ENCODE measurements at regions not wholly inside any gene's neighbourhood (a gene's known extent, or its start where the extent isn't known, plus 50 kb on each side); places are given as distances from the start of the nearest gene placed in this dataset.
"Not testable (repeated sequence)": the region's sequence is repeated elsewhere in the genome, so short reads cannot be mapped to it uniquely, and the experiment has no call there.

DNA sequence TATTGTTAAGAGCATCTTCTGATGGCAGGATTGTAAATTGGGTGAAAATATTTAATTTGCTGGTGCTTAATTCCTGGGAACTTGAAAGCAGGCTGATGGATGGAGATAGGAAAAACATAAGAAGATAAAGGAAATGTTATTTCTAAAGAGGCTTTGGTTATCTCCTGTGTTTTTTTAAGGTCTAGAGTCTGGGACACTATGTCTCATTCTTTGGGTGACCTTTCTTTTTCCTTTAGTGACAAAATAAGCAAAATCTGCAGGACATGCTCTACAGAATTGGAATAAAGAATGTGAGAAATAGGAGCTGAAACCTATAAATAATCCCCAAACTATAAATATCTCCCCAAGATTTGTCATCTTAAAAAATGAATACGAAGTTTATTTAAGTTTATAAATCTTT, 241.7 kb downstream of the DSC3 start:
- TF ChIP-seq, protein P1, sequence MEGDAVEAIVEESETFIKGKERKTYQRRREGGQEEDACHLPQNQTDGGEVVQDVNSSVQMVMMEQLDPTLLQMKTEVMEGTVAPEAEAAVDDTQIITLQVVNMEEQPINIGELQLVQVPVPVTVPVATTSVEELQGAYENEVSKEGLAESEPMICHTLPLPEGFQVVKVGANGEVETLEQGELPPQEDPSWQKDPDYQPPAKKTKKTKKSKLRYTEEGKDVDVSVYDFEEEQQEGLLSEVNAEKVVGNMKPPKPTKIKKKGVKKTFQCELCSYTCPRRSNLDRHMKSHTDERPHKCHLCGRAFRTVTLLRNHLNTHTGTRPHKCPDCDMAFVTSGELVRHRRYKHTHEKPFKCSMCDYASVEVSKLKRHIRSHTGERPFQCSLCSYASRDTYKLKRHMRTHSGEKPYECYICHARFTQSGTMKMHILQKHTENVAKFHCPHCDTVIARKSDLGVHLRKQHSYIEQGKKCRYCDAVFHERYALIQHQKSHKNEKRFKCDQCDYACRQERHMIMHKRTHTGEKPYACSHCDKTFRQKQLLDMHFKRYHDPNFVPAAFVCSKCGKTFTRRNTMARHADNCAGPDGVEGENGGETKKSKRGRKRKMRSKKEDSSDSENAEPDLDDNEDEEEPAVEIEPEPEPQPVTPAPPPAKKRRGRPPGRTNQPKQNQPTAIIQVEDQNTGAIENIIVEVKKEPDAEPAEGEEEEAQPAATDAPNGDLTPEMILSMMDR (IDR thresholded peaks at IDR 0.05) = no peak
- Mint-ChIP-seq H3K4me3 (no peak overlapping the region), H3K4me1 (ENCODE audit: low read depth) (no peaks in the 10 kb centered on the region), H3K27ac (no peak overlapping the region), H3K27me3 (ENCODE audit: insufficient read depth) (no peaks in the 10 kb centered on the region), H3K9me3 (peaks cover 32% of the 10 kb centered on the region), H3K36me3 (ENCODE audit: low read depth) (no peaks in the 10 kb centered on the region)
- DNase-seq = no peak

DNA sequence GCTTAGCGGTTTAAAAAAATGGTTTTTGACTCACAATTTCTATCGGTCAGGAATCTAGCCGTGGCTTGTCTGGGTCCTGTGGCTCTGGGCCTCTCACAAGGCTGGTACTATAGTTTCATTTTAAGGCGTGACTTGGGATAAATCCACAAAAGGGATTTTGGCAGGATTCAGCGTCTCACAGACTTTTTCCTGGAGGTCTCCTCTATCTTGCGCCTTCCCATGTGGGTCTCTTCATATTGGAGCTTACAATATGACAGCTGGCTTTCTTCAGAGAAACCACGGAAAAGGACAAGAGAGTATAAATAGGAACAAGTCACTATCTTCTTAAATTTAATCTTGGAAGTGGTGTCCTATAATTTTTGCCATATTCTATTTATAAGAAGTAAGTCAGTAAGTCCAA, 250.5 kb downstream of the DSC3 start:
- DNase-seq = no peak
- Mint-ChIP-seq H3K27me3 (ENCODE audit: insufficient read depth) (no peaks in the 10 kb centered on the region), H3K4me3 (no peak overlapping the region), H3K36me3 (ENCODE audit: low read depth) (no peaks in the 10 kb centered on the region), H3K27ac (no peak overlapping the region), H3K9me3 (peaks cover 38% of the 10 kb centered on the region), H3K4me1 (ENCODE audit: low read depth) (no peaks in the 10 kb centered on the region)
- TF ChIP-seq, protein P1 (IDR thresholded peaks at IDR 0.05) = no peak

DNA sequence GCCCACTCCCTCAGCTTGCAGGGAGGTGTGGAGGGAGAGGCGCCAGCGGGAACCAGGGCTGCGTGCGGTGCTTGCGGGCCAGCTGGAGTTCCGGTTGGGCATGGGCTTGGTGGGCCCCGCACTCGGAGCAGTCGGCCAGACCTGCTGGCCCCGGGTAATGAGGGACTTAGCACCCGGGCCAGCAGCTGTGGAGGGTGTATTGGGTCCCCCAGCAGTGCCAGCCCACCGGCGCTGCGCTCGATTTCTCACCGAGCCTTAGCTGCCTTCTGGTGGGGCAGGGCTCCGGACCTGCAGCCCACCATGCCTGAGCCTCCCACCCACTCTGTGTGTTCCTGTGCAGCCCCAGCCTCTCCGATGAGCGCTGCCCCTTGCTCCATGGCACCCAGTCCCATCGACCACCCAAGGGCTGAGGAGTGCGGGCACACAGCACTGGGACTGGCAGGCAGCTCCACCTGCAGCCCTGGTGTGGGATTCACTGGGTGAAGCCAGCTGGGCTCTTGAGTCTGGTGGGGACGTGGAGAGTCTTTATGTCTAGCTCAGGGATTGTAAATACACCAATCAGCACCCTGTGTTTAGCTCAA, 254.0 kb downstream of the DSC3 start:
- not testable (repeated sequence) for H3K36me3 Mint-ChIP-seq (ENCODE audit: low read depth); H3K4me1 Mint-ChIP-seq (ENCODE audit: low read depth); H3K27ac Mint-ChIP-seq; H3K27me3 Mint-ChIP-seq (ENCODE audit: insufficient read depth); H3K4me3 Mint-ChIP-seq; DNase-seq
- peaks cover 50% of the 10 kb centered on the region for H3K9me3 Mint-ChIP-seq

DNA sequence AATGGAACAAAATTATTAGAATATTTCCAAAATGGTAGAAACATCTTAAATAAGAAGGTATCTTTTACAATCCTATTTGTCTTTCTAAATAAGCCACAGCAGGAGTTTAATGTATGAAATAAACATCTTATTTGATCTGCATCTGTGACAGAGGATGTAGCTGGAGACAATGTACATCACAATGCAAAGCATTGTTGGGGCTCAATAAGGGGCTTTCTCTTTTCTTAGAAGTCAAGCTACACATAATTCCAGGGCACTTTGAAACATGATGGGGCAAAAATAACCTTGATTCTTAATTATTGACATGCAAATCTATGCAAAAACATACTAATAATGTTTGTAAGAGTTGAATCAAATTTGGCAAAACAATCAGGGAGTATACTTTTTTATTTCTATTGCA, 255.1 kb downstream of the DSC3 start:
- DNase-seq = no peak
- no peaks in the 10 kb centered on the region for H3K36me3 Mint-ChIP-seq (ENCODE audit: low read depth)
- H3K4me3 Mint-ChIP-seq = no peak overlapping the region
- no peaks in the 10 kb centered on the region for H3K4me1 Mint-ChIP-seq (ENCODE audit: low read depth)
- H3K27me3 Mint-ChIP-seq (ENCODE audit: insufficient read depth) = no peaks in the 10 kb centered on the region
- H3K27ac Mint-ChIP-seq = no peak overlapping the region
- H3K9me3 Mint-ChIP-seq = peaks cover 54% of the 10 kb centered on the region
- TF ChIP-seq, protein P1 (IDR thresholded peaks at IDR 0.05) = no peak

DNA sequence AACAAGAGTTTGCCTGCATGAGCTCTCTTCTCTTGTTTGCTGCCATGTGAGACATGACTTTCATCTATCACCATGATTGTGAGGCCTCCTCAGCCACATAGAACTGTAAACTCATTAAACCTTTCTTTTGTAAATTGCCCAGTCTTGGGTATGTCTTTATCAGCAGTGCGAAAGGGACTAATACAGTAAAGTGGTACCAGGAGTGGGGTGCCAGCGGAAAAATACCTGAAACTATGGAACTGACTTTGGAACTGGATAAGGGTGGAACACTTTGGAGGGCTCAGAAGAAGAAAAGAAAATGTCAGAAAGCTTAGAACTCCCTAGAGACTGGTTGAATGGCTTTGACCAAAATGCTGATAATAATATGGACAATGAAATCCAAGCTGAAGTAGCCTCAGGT, 260.9 kb downstream of the DSC3 start:
- no peak overlapping the region for H3K27ac Mint-ChIP-seq

DNA sequence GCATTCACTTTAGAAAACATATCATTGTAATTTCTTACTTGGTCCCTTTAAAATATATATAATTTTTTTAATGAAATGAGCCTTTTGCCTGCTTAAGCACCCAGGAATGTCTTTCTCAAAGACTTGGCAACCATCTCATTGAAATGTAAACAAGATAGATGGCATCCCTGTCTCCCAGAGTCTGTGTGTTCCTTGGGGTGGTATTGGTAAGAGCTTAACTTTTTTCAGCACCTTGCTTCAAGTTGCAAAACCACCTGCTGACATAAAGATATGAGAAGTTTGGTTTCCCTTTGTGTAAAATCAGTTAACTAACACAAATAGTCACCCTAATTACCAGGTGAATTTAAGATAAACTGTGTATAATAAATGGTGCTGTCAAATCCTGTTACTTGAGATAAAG, 266.9 kb downstream of the DSC3 start:
- no peak overlapping the region for H3K4me3 Mint-ChIP-seq

More for the DNA sequence above, 260.9 kb downstream of the DSC3 start:
- no peak overlapping the region for H3K4me3 Mint-ChIP-seq
- TF ChIP-seq, protein P1 (IDR thresholded peaks at IDR 0.05) = no peak
- H3K27me3 Mint-ChIP-seq (ENCODE audit: insufficient read depth) = no peaks in the 10 kb centered on the region
- no peaks in the 10 kb centered on the region for H3K4me1 Mint-ChIP-seq (ENCODE audit: low read depth)
- no peak for DNase-seq
- peaks cover 49% of the 10 kb centered on the region for H3K9me3 Mint-ChIP-seq
- no peaks in the 10 kb centered on the region; the same call in none of the 2 replicates for H3K36me3 Mint-ChIP-seq (ENCODE audit: low read depth)

DNA sequence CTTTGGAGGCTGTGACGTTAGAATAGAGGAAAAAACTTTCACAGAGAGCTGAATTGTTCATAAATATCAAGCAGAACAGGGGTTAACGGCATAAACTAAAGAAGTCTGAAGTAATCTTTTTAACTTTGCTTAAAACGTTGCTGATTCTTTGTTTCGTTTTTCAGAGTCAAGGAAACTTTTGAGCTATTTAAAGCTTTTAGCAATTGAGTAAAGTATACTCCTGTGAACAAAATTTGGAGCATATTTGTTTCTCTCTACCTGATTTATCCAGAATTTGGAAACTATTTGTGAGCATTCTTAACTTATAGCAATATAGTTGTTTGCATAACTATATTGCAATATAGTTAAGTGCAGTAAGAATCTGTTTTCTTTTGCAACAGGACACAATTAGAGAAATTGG, 270.4 kb downstream of the DSC3 start:
- not testable (repeated sequence) for H3K27me3 Mint-ChIP-seq (ENCODE audit: insufficient read depth); DNase-seq; H3K4me1 Mint-ChIP-seq (ENCODE audit: low read depth); H3K4me3 Mint-ChIP-seq; H3K36me3 Mint-ChIP-seq (ENCODE audit: low read depth); H3K27ac Mint-ChIP-seq
- H3K9me3 Mint-ChIP-seq = peaks cover 32% of the 10 kb centered on the region

More for the DNA sequence above, 266.9 kb downstream of the DSC3 start:
- Mint-ChIP-seq H3K36me3 (ENCODE audit: low read depth) (no peaks in the 10 kb centered on the region; the same call in 1 of the 2 replicates), H3K9me3 (peaks cover 22% of the 10 kb centered on the region), H3K4me1 (ENCODE audit: low read depth) (no peaks in the 10 kb centered on the region), H3K27ac (no peak overlapping the region), H3K27me3 (ENCODE audit: insufficient read depth) (no peaks in the 10 kb centered on the region)
- TF ChIP-seq, protein P1 (IDR thresholded peaks at IDR 0.05) = no peak
- no peak for DNase-seq

Data from HFFc6 (cell line).